Testis (tissue), 2 donors: ENCODE measurements at regions not wholly inside any gene's neighbourhood (a gene's known extent, or its start where the extent isn't known, plus 50 kb on each side); places are given as distances from the start of the nearest gene placed in this dataset.

Experiments used
- DNase-seq: peaks from one replicate; pipeline ENCODE4 v3.0.0-alpha.2; 2019
- H3K27ac ChIP-seq, 2 donors: fragments of 200-600 bp; sonication (generic); one replicate each; pipeline ENCODE4 v1.5.1; 2019
- H3K27me3 ChIP-seq: fragments of 200-600 bp; sonication (generic); one replicate; pipeline ENCODE4 v1.5.1; 2019
- H3K36me3 ChIP-seq: fragments of 200-600 bp; sonication (generic); one replicate; pipeline ENCODE4 v1.5.1; 2017; ENCODE audit warnings: low read depth; ENCODE audit errors: missing control alignments
- H3K4me1 ChIP-seq: fragments of 200-600 bp; sonication (generic); one replicate; pipeline ENCODE4 v1.5.1; 2019
- H3K4me3 ChIP-seq, 2 donors: fragments of 200-600 bp; sonication (generic); one replicate each; pipeline ENCODE4 v1.5.1; 2017 to 2019
- H3K9me3 ChIP-seq: fragments of 200-600 bp; sonication (generic); one replicate; pipeline ENCODE4 v1.5.1; 2017
- POLR2A ChIP-seq: fragments of 450-650 bp; IDR thresholded peaks from one replicate; pipeline ENCODE4 v1.6.1; 2017; ENCODE audit warnings: antibody characterized with exemption, mild to moderate bottlenecking, moderate library complexity
- WGBS, 2 donors: methylation state at CpG; one replicate each; pipeline ENCODE4 v1.1.5; 2018; 5-methylcytosine and 5-hydroxymethylcytosine counted together
- intact Hi-C: fragments of 100-400 bp; cut with DNase I; formaldehyde crosslinking; loops from one replicate; pipeline ENCODE4 v1.15.1; 2023; ENCODE audit warnings: low total_unique reads
- TF ChIP-seq, protein P1 (sequence below), 3 experiments: fragments of 450-650 bp in 2 of 3; fragments of 200-600 bp in 1 of 3; sonication (generic) in 1 of 3; IDR thresholded peaks; one replicate each; pipeline ENCODE4 v1.5.1; 2016 to 2019; ENCODE audit warnings: antibody characterized with exemption in 3 of 3, mild to moderate bottlenecking in 2 of 3, moderate library complexity in 1 of 3

DNA sequence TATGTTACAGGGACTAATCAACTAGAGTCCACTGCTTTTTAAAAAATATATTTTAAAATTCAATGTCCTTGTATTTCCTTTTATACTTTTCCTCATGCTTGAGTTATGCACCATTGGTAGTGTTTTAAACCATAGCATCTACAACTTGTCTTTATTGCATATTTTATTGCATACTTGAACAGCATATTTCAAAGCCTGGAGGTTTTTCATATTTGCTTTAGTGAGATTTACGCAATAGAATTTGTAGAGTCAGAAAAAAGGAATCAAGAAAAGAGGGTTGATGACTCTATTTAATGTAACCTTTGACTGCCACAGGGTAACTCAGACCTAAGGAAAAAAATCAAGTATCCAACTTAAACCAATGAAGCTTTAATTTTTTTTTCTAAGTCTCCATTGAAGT lies 1165.7 kb upstream of the IGFBP7 start:
- Histone ChIP-seq H3K4me3 (no peak overlapping the region), H3K4me1 (no peaks in the 10 kb centered on the region), H3K9me3 (no peaks in the 10 kb centered on the region), H3K27ac (no peak overlapping the region), H3K36me3 (no peaks in the 10 kb centered on the region), H3K27me3 (no peaks in the 10 kb centered on the region)
- DNase-seq, result no peak
- 69 to 84% methylated on average over 1 of the region's 1 CpG for WGBS, 2 donors
- intact Hi-C loops, result no loop called here
- TF ChIP-seq POLR2A, result no peak
- TF ChIP-seq, protein P1, sequence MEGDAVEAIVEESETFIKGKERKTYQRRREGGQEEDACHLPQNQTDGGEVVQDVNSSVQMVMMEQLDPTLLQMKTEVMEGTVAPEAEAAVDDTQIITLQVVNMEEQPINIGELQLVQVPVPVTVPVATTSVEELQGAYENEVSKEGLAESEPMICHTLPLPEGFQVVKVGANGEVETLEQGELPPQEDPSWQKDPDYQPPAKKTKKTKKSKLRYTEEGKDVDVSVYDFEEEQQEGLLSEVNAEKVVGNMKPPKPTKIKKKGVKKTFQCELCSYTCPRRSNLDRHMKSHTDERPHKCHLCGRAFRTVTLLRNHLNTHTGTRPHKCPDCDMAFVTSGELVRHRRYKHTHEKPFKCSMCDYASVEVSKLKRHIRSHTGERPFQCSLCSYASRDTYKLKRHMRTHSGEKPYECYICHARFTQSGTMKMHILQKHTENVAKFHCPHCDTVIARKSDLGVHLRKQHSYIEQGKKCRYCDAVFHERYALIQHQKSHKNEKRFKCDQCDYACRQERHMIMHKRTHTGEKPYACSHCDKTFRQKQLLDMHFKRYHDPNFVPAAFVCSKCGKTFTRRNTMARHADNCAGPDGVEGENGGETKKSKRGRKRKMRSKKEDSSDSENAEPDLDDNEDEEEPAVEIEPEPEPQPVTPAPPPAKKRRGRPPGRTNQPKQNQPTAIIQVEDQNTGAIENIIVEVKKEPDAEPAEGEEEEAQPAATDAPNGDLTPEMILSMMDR (IDR thresholded peaks at IDR 0.05), result no peak

DNA sequence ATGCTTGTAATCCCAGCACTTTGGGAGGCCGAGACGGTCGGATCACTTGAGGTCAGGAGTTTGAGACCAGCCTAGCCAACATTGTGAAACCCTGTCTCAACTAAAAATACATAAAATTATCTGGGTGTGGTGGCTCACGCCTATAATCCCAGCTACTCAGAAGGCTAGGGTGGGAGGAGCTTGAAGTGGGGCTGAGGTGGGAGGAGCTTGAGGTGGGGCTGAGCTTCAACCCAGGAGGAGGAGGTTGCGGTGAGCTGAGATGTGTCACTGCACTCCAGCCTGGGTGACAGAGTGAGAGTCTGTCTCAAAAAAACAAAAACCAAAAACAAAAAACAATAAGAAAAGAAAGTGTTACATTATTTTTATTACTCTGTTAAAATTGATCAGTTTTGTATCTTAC lies 1164.4 kb upstream of the IGFBP7 start:
- intact Hi-C loops, result no loop called here
- Histone ChIP-seq H3K27me3 (no peaks in the 10 kb centered on the region), H3K4me1 (no peaks in the 10 kb centered on the region), H3K9me3 (no peaks in the 10 kb centered on the region), H3K4me3 (no peak overlapping the region), H3K27ac (no peak overlapping the region), H3K36me3 (no peaks in the 10 kb centered on the region)
- DNase-seq, result no peak
- 72 to 85% methylated on average over 5 of the region's 5 CpGs for WGBS, 2 donors
- no peak for TF ChIP-seq POLR2A
- TF ChIP-seq, protein P1 (IDR thresholded peaks at IDR 0.05), result no peak

DNA sequence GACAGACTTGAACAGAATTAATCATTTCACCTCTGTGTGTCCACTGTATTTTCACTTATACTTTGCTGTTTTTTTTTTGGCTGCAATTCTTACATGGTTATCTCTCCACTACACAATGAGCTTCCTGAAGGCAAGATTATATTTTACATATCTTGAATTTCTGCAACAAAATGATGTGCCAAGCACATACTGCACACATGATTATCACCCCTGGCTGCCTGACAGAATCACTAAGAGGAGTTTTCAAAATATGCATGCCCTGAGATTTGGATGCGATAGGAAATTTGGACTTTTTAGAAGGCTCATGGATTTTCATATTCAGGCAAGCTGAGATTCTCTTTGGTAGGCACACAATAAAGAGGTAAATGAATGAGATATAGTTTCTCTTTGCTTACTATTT lies 1162.1 kb upstream of the IGFBP7 start:
- 16 to 38% methylated on average over 1 of the region's 1 CpG for WGBS, 2 donors
- DNase-seq, result no peak
- TF ChIP-seq, protein P1 (IDR thresholded peaks at IDR 0.05), result no peak
- no peak for TF ChIP-seq POLR2A
- no peak overlapping the region for H3K27ac ChIP-seq
- H3K4me1 ChIP-seq, result no peaks in the 10 kb centered on the region
- no peaks in the 10 kb centered on the region for H3K36me3 ChIP-seq
- H3K9me3 ChIP-seq, result no peaks in the 10 kb centered on the region
- H3K27me3 ChIP-seq, result no peaks in the 10 kb centered on the region
- intact Hi-C loops, result no loop called here
- no peak overlapping the region for H3K4me3 ChIP-seq

DNA sequence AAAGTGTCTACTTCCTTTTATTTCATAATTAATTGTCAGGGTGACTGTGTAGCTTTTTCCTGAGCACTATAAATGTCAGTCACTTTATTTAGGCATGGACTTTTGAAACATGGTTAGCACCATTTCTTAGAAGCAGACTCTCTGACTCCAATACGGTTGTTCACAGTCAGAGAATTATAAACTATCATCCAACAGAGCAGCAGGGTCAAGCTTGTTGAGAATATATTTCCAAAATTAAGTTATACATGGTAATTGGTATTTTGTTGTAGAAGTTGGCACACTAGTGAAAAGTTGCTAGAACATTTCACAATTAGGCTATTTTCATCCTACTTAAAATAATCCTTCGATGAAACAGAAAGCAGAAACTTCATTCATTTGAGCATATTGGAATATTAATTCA lies 1155.5 kb upstream of the IGFBP7 start:
- Histone ChIP-seq H3K9me3 (no peaks in the 10 kb centered on the region), H3K27me3 (no peaks in the 10 kb centered on the region), H3K27ac (no peak overlapping the region), H3K4me3 (no peak overlapping the region), H3K4me1 (no peaks in the 10 kb centered on the region), H3K36me3 (no peaks in the 10 kb centered on the region)
- TF ChIP-seq, protein P1 (IDR thresholded peaks at IDR 0.05), result no peak
- TF ChIP-seq POLR2A, result no peak
- no peak for DNase-seq
- intact Hi-C loops, result no loop called here
- WGBS, 2 donors, result 60 to 66% methylated on average over 2 of the region's 2 CpGs

DNA sequence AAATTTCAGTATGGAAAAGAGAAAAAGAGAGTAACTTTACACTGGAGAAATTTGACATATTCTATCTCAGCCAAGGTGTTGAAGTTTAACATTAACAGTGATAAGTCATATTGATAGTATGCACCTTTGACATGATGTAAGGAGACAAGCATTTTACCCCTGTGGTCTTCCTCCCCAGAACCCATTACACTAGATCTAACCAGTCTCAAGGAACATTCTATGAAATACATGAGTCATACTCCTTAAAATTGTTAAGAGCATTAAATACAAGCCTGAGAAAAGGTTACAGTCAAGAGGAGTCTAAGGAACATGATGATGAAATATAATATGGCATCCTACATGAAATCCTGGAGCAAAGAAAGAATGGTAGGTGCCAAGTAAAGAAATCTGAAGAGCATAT lies 1151.3 kb upstream of the IGFBP7 start:
- no peaks in the 10 kb centered on the region for H3K9me3 ChIP-seq
- TF ChIP-seq, protein P1 (IDR thresholded peaks at IDR 0.05), result no peak
- TF ChIP-seq POLR2A, result no peak
- intact Hi-C loops, result no loop called here
- no peak overlapping the region for H3K4me3 ChIP-seq
- H3K27me3 ChIP-seq, result no peaks in the 10 kb centered on the region
- H3K4me1 ChIP-seq, result no peaks in the 10 kb centered on the region
- no peak for DNase-seq
- H3K36me3 ChIP-seq, result no peaks in the 10 kb centered on the region
- no peak overlapping the region for H3K27ac ChIP-seq
